GM12864 (cell line): ENCODE measurements at regions not wholly inside any gene's neighbourhood (a gene's known extent, or its start where the extent isn't known, plus 50 kb on each side); places are given as distances from the start of the nearest gene placed in this dataset.

Source experiments
- DNase-seq: peaks from one replicate; pipeline ENCODE4 v3.0.0-alpha.2; 2011; ENCODE audit warnings: low read depth
- H3K4me3 ChIP-seq: 2 replicates; pipeline ENCODE4 v1.5.1; 2011; ENCODE audit warnings: mild to moderate bottlenecking, low read depth, low read length, control low read depth
- CTCF ChIP-seq: IDR thresholded peaks from 2 replicates; pipeline ENCODE4 v1.5.1; 2011; ENCODE audit warnings: low read depth, mild to moderate bottlenecking, moderate library complexity, low read length, control low read depth, inconsistent platforms; ENCODE audit errors: missing control alignments

GRCh38 chr10:123309731-123310130 is 155.5 kb downstream of the BUB3 start:
- TF ChIP-seq CTCF, result no peak
- no peak for DNase-seq
- H3K4me3 ChIP-seq, result no peak overlapping the region

GRCh38 chr10:123316776-123317175 is 162.6 kb downstream of the BUB3 start:
- no peak for DNase-seq
- no peak for TF ChIP-seq CTCF
- H3K4me3 ChIP-seq, result no peak overlapping the region

GRCh38 chr10:123318516-123318915 is 164.3 kb downstream of the BUB3 start:
- TF ChIP-seq CTCF, result no peak
- DNase-seq, result no peak
- no peak overlapping the region for H3K4me3 ChIP-seq

- DNase-seq, result no peak
- no peak for TF ChIP-seq CTCF
Observed at GRCh38 chr10:123320091-123320490, 165.9 kb downstream of the BUB3 start.

GRCh38 chr10:123323884-123324283 is 169.7 kb downstream of the BUB3 start:
- no peak for DNase-seq
- H3K4me3 ChIP-seq, result no peak overlapping the region
- TF ChIP-seq CTCF, result no peak

More at GRCh38 chr10:123320091-123320490, 165.9 kb downstream of the BUB3 start:
- H3K4me3 ChIP-seq, result no peak overlapping the region

GRCh38 chr10:123325663-123326190 is 171.5 kb downstream of the BUB3 start:
- no peak overlapping the region for H3K4me3 ChIP-seq
- TF ChIP-seq CTCF, result no peak
- no peak for DNase-seq

GRCh38 chr10:123326674-123327073 is 172.5 kb downstream of the BUB3 start:
- TF ChIP-seq CTCF, result no peak
- DNase-seq, result no peak
- H3K4me3 ChIP-seq, result no peak overlapping the region
